ENCODE measurements at regions not wholly inside any gene's neighbourhood (a gene's known extent, or its start where the extent isn't known, plus 50 kb on each side); places are given as distances from the start of the nearest gene placed in this dataset.

DNA sequence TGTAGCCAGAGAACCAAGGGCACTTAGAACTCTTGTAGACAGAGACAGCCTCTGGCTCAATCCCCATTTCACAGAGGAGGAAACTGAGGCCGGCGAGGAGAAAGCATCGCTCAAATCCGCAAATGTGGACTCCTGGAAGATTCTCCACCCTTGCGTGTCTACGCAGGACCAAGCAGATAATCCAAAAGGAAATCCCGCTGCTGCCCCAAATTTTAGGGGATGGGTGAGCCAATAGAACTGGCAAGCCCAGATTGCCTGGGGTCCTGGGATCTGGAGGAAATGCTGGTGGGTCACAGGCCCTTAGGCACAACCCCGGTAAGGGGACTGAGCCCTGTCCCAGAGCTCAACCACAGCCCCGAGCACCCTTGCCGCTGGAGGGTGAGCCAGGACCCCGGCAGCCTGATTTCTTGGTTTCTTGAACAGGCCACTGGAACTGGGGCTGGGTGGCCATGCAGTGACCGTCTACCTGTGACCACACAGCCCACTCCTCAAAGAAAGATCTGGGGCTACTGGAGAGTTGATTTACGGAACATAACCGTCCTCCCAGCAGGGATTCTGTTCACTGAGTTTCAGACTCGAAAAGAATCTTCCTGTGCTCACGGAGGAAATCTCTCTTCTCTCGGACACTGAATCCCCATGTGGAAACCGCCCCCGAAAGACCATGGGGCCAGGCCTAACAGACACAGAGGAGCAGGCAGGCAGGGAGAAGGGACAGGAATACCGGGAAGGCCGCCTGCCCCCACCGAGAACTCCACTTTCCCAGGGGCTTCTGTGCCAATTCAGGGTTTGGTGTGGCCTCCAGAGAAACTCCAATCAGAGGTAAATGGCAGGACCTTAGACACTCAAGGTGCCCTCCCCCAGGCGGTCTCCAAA lies 238.4 kb downstream of the NPHP4 start:
- intact Hi-C loops (cut with micrococcal nuclease; ENCODE audit: unreplicated experiment): no loop called here
- CTCF ChIA-PET: no interaction called here
- FAIRE-seq (no peak), DNase-seq (ENCODE audit: low read depth, low spot score) (no peak), ATAC-seq (no peak)
- SMC1A ChIA-PET (ENCODE audit: uncharacterized antibody, unreplicated experiment): no interaction called here
- no peaks in the 10 kb centered on the region; a peak in 1 of 4 replicates for H3K27me3 ChIP-seq (replicated peaks in 1 of 2; ENCODE audit: control insufficient read depth in 2 of 2, insufficient read depth in 2 of 2, low read length in 1 of 2)
- H3K4me3 ChIP-seq: no peak overlapping the region
- H3K4me2 ChIP-seq (ENCODE audit: control insufficient read depth, insufficient read depth): no peak overlapping the region
- no peaks in the 10 kb centered on the region for H3K9me3 ChIP-seq (replicated peaks; ENCODE audit: control insufficient read depth, insufficient read depth, low read length)
- no peak for TF ChIP-seq ATF3 (IDR thresholded peaks at IDR 0.05; ENCODE audit: borderline replicate concordance, extremely low read depth, low read depth, low read length)
- BruUV-seq (replicated peaks): no TSS peak
- no peaks in the 10 kb centered on the region for H4K20me1 ChIP-seq (ENCODE audit: control insufficient read depth, insufficient read depth)
- WGBS (ENCODE audit: insufficient coverage, insufficient replicate concordance, low lambda C conversion rate, missing lambda C conversion rate): 24% methylated on average over 23 of the region's 23 CpGs
- H3K36me3 ChIP-seq (ENCODE audit: control insufficient read depth in 2 of 2, insufficient read depth in 2 of 2, low read length in 1 of 2): no peaks in the 10 kb centered on the region
- RAD21 ChIA-PET (ENCODE audit: unreplicated experiment): no interaction called here
- no peak overlapping the region for H3K9ac ChIP-seq (ENCODE audit: control insufficient read depth, insufficient read depth, low read length)
- no peak overlapping the region for H3K27ac ChIP-seq (ENCODE audit: control insufficient read depth, insufficient read depth)
- H3K4me1 ChIP-seq (ENCODE audit: control insufficient read depth, insufficient read depth, low read length): no peaks in the 10 kb centered on the region
- H2AFZ ChIP-seq (ENCODE audit: control insufficient read depth, low read depth, low read length): no peak overlapping the region
- POLR2A ChIA-PET: no interaction called here
- in situ Hi-C loops (cut with MboI): no loop called here
- no peaks in the 10 kb centered on the region for H3K79me2 ChIP-seq (ENCODE audit: control insufficient read depth, insufficient read depth, low read length)

DNA sequence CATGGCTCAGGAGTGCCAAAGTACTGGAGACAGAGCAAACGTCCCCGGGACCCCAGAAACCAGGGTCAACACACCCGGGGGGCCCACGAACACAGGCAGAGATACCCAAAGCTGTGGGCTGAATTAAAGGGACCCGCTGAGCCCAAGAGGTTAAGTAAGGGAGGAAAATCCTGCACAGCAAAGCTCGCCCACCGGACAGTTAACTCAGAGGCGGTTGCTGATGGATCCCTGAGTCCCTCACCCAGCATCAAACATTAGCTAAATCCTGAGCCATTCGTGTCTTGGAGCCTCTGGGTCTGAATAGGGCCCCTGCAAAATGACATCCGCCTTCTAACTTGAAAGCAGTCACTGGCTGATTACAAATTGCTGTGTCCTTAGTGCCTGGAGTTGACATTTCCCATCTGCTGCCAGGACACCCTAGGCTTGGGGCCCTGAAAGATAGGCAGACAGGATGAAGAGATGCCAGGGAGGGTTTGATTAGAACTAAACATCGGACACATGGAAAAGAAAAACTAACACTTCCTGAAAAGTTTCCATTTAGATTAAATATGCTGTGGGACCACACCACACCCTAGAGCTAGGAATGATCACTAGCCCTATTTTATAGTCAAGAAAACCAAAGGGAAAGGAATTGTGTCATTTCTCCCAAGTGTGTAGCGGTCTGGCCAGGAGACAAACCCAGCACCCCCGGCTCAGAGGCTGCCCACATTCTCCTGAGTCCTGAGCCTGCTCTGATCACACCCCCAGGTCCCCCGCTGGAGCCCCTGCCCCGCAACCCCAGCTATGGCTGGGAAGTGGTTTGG lies 239.3 kb downstream of the NPHP4 start:
- 16% methylated on average over 14 of the region's 15 CpGs for WGBS (ENCODE audit: insufficient coverage, insufficient replicate concordance, low lambda C conversion rate, missing lambda C conversion rate)
- BruUV-seq (replicated peaks): no TSS peak
- ChIA-PET POLR2A (no interaction called here), SMC1A (ENCODE audit: uncharacterized antibody, unreplicated experiment) (no interaction called here), CTCF (no interaction called here), RAD21 (ENCODE audit: unreplicated experiment) (no interaction called here)
- DNase-seq (ENCODE audit: low read depth, low spot score) (no peak), ATAC-seq (no peak), FAIRE-seq (no peak)
- Histone ChIP-seq H3K79me2 (ENCODE audit: control insufficient read depth, insufficient read depth, low read length) (no peaks in the 10 kb centered on the region), H3K9me3 (replicated peaks; ENCODE audit: control insufficient read depth, insufficient read depth, low read length) (no peaks in the 10 kb centered on the region), H3K4me3 (no peak overlapping the region), H3K36me3 (ENCODE audit: control insufficient read depth in 2 of 2, insufficient read depth in 2 of 2, low read length in 1 of 2) (no peaks in the 10 kb centered on the region), H3K27me3 (replicated peaks in 1 of 2; ENCODE audit: control insufficient read depth in 2 of 2, insufficient read depth in 2 of 2, low read length in 1 of 2) (no peaks in the 10 kb centered on the region; a peak in 1 of 4 replicates), H3K4me2 (ENCODE audit: control insufficient read depth, insufficient read depth) (no peak overlapping the region), H3K4me1 (ENCODE audit: control insufficient read depth, insufficient read depth, low read length) (no peaks in the 10 kb centered on the region), H2AFZ (ENCODE audit: control insufficient read depth, low read depth, low read length) (no peak overlapping the region), H4K20me1 (ENCODE audit: control insufficient read depth, insufficient read depth) (no peaks in the 10 kb centered on the region), H3K27ac (ENCODE audit: control insufficient read depth, insufficient read depth) (no peak overlapping the region), H3K9ac (ENCODE audit: control insufficient read depth, insufficient read depth, low read length) (no peak overlapping the region)
- in situ Hi-C loops (cut with MboI): no loop called here
- intact Hi-C loops (cut with micrococcal nuclease; ENCODE audit: unreplicated experiment): no loop called here
- TF ChIP-seq, protein P1, sequence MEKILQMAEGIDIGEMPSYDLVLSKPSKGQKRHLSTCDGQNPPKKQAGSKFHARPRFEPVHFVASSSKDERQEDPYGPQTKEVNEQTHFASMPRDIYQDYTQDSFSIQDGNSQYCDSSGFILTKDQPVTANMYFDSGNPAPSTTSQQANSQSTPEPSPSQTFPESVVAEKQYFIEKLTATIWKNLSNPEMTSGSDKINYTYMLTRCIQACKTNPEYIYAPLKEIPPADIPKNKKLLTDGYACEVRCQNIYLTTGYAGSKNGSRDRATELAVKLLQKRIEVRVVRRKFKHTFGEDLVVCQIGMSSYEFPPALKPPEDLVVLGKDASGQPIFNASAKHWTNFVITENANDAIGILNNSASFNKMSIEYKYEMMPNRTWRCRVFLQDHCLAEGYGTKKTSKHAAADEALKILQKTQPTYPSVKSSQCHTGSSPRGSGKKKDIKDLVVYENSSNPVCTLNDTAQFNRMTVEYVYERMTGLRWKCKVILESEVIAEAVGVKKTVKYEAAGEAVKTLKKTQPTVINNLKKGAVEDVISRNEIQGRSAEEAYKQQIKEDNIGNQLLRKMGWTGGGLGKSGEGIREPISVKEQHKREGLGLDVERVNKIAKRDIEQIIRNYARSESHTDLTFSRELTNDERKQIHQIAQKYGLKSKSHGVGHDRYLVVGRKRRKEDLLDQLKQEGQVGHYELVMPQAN (conservative IDR thresholded peaks at IDR 0.05): no peak
- TF ChIP-seq, protein P2, sequence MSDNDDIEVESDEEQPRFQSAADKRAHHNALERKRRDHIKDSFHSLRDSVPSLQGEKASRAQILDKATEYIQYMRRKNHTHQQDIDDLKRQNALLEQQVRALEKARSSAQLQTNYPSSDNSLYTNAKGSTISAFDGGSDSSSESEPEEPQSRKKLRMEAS (IDR thresholded peaks at IDR 0.05; ENCODE audit: low read depth, low read length): no peak
- no peak for TF ChIP-seq MYB (IDR thresholded peaks at IDR 0.05; ENCODE audit: borderline replicate concordance, low read depth, low read length)
